ENCODE measurements at regions not wholly inside any gene's neighbourhood (a gene's known extent, or its start where the extent isn't known, plus 50 kb on each side); places are given as distances from the start of the nearest gene placed in this dataset.

GRCh38 chr3:152737021-152737908, 97.7 kb upstream of the P2RY1 start:
- TF ChIP-seq CTCF (IDR thresholded peaks at IDR 0.05; ENCODE audit: borderline replicate concordance, insufficient read depth, low read depth, low read length) = no peak
- no peak overlapping the region for H3K4me3 ChIP-seq (ENCODE audit: low read depth, low read length)

GRCh38 chr3:152738656-152739055, 96.3 kb upstream of the P2RY1 start:
- TF ChIP-seq CTCF (IDR thresholded peaks at IDR 0.05; ENCODE audit: borderline replicate concordance, insufficient read depth, low read depth, low read length) = no peak
- no peak overlapping the region for H3K4me3 ChIP-seq (ENCODE audit: low read depth, low read length)

- H3K4me3 ChIP-seq (ENCODE audit: low read depth, low read length) = no peak overlapping the region
- no peak for TF ChIP-seq CTCF (IDR thresholded peaks at IDR 0.05; ENCODE audit: borderline replicate concordance, insufficient read depth, low read depth, low read length)
Observed at GRCh38 chr3:152742368-152743347, 92.3 kb upstream of the P2RY1 start.

- no peak for TF ChIP-seq CTCF (IDR thresholded peaks at IDR 0.05; ENCODE audit: borderline replicate concordance, insufficient read depth, low read depth, low read length)
- no peak overlapping the region for H3K4me3 ChIP-seq (ENCODE audit: low read depth, low read length)
Observed at GRCh38 chr3:152745646-152746045, 89.3 kb upstream of the P2RY1 start.

- no peak overlapping the region for H3K4me3 ChIP-seq (ENCODE audit: low read depth, low read length)
- TF ChIP-seq CTCF (IDR thresholded peaks at IDR 0.05; ENCODE audit: borderline replicate concordance, insufficient read depth, low read depth, low read length) = no peak
Observed at GRCh38 chr3:152754303-152754702, 80.6 kb upstream of the P2RY1 start.

- no peak for TF ChIP-seq CTCF (IDR thresholded peaks at IDR 0.05; ENCODE audit: borderline replicate concordance, insufficient read depth, low read depth, low read length)
Observed at GRCh38 chr3:152756807-152757206, 78.1 kb upstream of the P2RY1 start.

More at GRCh38 chr3:152756807-152757206, 78.1 kb upstream of the P2RY1 start:
- no peak overlapping the region for H3K4me3 ChIP-seq (ENCODE audit: low read depth, low read length)
